HEK293T (cell line): ENCODE measurements at regions not wholly inside any gene's neighbourhood (a gene's known extent, or its start where the extent isn't known, plus 50 kb on each side); places are given as distances from the start of the nearest gene placed in this dataset.
"Not testable (repeated sequence)": the region's sequence is repeated elsewhere in the genome, so short reads cannot be mapped to it uniquely, and the experiment has no call there.

ENCODE experiments used
- CTCF ChIA-PET: fragments of 350-600 bp; formaldehyde crosslinking; extraction: SDS; loops from one replicate; lab custom pipeline; 2021; ENCODE audit warnings: antibody characterized with exemption, inconsistent platforms; lab: Yijun Ruan, JAX
- POLR2A ChIA-PET: fragments of 350-600 bp; formaldehyde crosslinking; extraction: SDS; loops from one replicate; lab custom pipeline; 2020; ENCODE audit warnings: antibody characterized with exemption, inconsistent platforms; lab: Yijun Ruan, JAX
- DNase-seq: peaks from one replicate; pipeline ENCODE4 v3.0.0; 2012; ENCODE audit warnings: mixed read lengths; ENCODE audit errors: extremely low spot score
- ARNT ChIP-seq: fragments of 450-650 bp; IDR thresholded peaks from 2 replicates; pipeline ENCODE4 v1.6.1; 2017; ENCODE audit warnings: mild to moderate bottlenecking
- BHLHE40 ChIP-seq: fragments of 450-650 bp; IDR thresholded peaks from 2 replicates; pipeline ENCODE4 v1.6.1; 2016; ENCODE audit warnings: mild to moderate bottlenecking, moderate library complexity, borderline replicate concordance
- CTBP1 ChIP-seq: fragments of 450-650 bp; IDR thresholded peaks from 2 replicates; pipeline ENCODE4 v1.6.1; 2016; ENCODE audit warnings: borderline replicate concordance
- ELF4 ChIP-seq: fragments of 450-650 bp; IDR thresholded peaks from 2 replicates; pipeline ENCODE4 v1.6.1; 2017; ENCODE audit warnings: antibody characterized with exemption
- FOXA1 ChIP-seq: fragments of 450-650 bp; IDR thresholded peaks from 2 replicates; pipeline ENCODE4 v1.6.1; 2016; ENCODE audit warnings: mild to moderate bottlenecking
- FOXK2 ChIP-seq: fragments of 450-650 bp; IDR thresholded peaks from 2 replicates; pipeline ENCODE4 v1.6.1; 2016; ENCODE audit warnings: mild to moderate bottlenecking
- FOXM1 ChIP-seq: fragments of 450-650 bp; IDR thresholded peaks from 2 replicates; pipeline ENCODE4 v1.6.1; 2017; ENCODE audit warnings: mild to moderate bottlenecking, borderline replicate concordance
- HDGF ChIP-seq: fragments of 450-650 bp; IDR thresholded peaks from 2 replicates; pipeline ENCODE4 v1.6.1; 2017; ENCODE audit warnings: antibody characterized with exemption, borderline replicate concordance
- L3MBTL2 ChIP-seq: fragments of 450-650 bp; conservative IDR thresholded peaks from 2 replicates; pipeline ENCODE4 v1.6.1; 2016; ENCODE audit warnings: mild to moderate bottlenecking
- LEF1 ChIP-seq: fragments of 450-650 bp; IDR thresholded peaks from 2 replicates; pipeline ENCODE4 v1.6.1; 2017; ENCODE audit warnings: mild to moderate bottlenecking, borderline replicate concordance
- NFRKB ChIP-seq: fragments of 450-650 bp; IDR thresholded peaks from 2 replicates; pipeline ENCODE4 v1.6.1; 2016; ENCODE audit warnings: mild to moderate bottlenecking, moderate library complexity
- PKNOX1 ChIP-seq: fragments of 450-650 bp; IDR thresholded peaks from 2 replicates; pipeline ENCODE4 v1.6.1; 2016
- SP1 ChIP-seq: fragments of 450-650 bp; IDR thresholded peaks from 2 replicates; pipeline ENCODE4 v1.6.1; 2017
- SUZ12 ChIP-seq: fragments of 450-650 bp; IDR thresholded peaks from 2 replicates; pipeline ENCODE4 v1.6.1; 2016; ENCODE audit warnings: mild to moderate bottlenecking
- TARDBP ChIP-seq: fragments of 450-650 bp; IDR thresholded peaks from 2 replicates; pipeline ENCODE4 v1.6.1; 2016
- ZNF384 ChIP-seq: fragments of 450-650 bp; IDR thresholded peaks from 2 replicates; pipeline ENCODE4 v1.6.1; 2016

- CTCF ChIA-PET: interaction anchor here (0.6 kb wide), 1 partner anchor 1732 kb away, joined by 4 read pairs; no protein-coding TSS in a partner anchor
- TF ChIP-seq SUZ12 (no peak), FOXM1 (no peak), L3MBTL2 (no peak), ELF4 (no peak)
- POLR2A ChIA-PET: no interaction called here
- DNase-seq: no peak
These were observed 168.9 kb downstream of the CDC14C start for GRCh38 chr7:49093218-49093617.

GRCh38 chr7:49094866-49095265 lies 170.5 kb downstream of the CDC14C start:
- POLR2A ChIA-PET: no interaction called here
- CTCF ChIA-PET: no interaction called here
- TF ChIP-seq FOXK2: no peak
- no peak for TF ChIP-seq CTBP1
- no peak for TF ChIP-seq ZNF384
- TF ChIP-seq TARDBP: no peak
- no peak for TF ChIP-seq L3MBTL2
- TF ChIP-seq HDGF: no peak
- TF ChIP-seq NFRKB: no peak
- no peak for TF ChIP-seq FOXM1
- TF ChIP-seq SP1: no peak
- TF ChIP-seq PKNOX1: no peak
- no peak for TF ChIP-seq LEF1
- TF ChIP-seq ARNT: no peak
- no peak for TF ChIP-seq ELF4
- no peak for TF ChIP-seq SUZ12
- TF ChIP-seq FOXA1: no peak
- no peak for TF ChIP-seq BHLHE40

GRCh38 chr7:49099587-49100326 lies 175.4 kb downstream of the CDC14C start:
- ChIA-PET CTCF (no interaction called here), POLR2A (no interaction called here)
- no peak for DNase-seq
- TF ChIP-seq SUZ12 (no peak), HDGF (no peak), FOXK2 (no peak), FOXM1 (no peak), ELF4 (no peak), NFRKB (no peak), FOXA1 (no peak), PKNOX1 (no peak), L3MBTL2 (no peak), ZNF384 (no peak), TARDBP (no peak), BHLHE40 (no peak), SP1 (no peak), CTBP1 (no peak), ARNT (no peak), LEF1 (no peak)

More at GRCh38 chr7:49094866-49095265, 170.5 kb downstream of the CDC14C start:
- no peak for DNase-seq

- DNase-seq, POLR2A ChIA-PET, CTCF ChIA-PET: not testable (repeated sequence)
These were observed 176.8 kb downstream of the CDC14C start for GRCh38 chr7:49100908-49101740.

GRCh38 chr7:49102411-49102810 lies 178.1 kb downstream of the CDC14C start:
- TF ChIP-seq FOXM1: no peak
- no peak for TF ChIP-seq ELF4
- no peak for TF ChIP-seq TARDBP
- TF ChIP-seq ZNF384: no peak
- TF ChIP-seq PKNOX1: no peak
- no peak for TF ChIP-seq ARNT
- TF ChIP-seq FOXK2: no peak
- TF ChIP-seq CTBP1: no peak
- no peak for TF ChIP-seq BHLHE40
- no peak for TF ChIP-seq HDGF
- no peak for TF ChIP-seq L3MBTL2
- TF ChIP-seq LEF1: no peak
- no peak for DNase-seq
- CTCF ChIA-PET: no interaction called here
- POLR2A ChIA-PET: no interaction called here

GRCh38 chr7:49111706-49112105 lies 187.4 kb downstream of the CDC14C start:
- no peak for DNase-seq
- CTCF ChIA-PET: no interaction called here
- POLR2A ChIA-PET: no interaction called here
- TF ChIP-seq SP1: no peak
- no peak for TF ChIP-seq L3MBTL2
- TF ChIP-seq ARNT: no peak
- TF ChIP-seq NFRKB: no peak
- TF ChIP-seq PKNOX1: no peak
- no peak for TF ChIP-seq ZNF384
- TF ChIP-seq SUZ12: no peak
